Activated CD8-positive, alpha-beta memory T cell treated with anti-CD3 and anti-CD28 coated beads for 24 hours (primary cell): ENCODE measurements at regions not wholly inside any gene's neighbourhood (a gene's known extent, or its start where the extent isn't known, plus 50 kb on each side); places are given as distances from the start of the nearest gene placed in this dataset.

ENCODE experiments used
- DNase-seq: peaks from one replicate; pipeline ENCODE4 v3.0.0-alpha.2; 2020

GRCh38 chr11:82676483-82677094, 57.1 kb downstream of the FAM181B start:
- DNase-seq = no peak

DNA sequence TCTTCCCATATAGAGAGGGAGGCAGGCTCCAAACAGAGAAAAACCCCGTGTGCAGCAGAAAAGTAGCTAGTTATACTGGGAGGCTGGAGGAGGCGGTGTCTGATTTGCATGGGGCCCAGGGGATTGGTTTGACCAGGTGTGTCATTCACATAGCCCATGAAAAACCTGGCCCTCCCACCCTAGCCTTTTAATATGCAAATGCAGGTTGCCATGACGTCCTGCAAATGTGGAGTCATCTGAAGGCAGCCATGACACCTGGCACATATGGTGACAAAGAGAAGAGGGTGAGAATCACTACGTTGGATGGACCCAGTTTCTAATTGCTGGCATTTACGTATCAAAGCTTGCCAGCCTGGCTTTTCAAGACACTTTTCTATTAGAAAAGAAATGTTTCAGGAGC, 57.8 kb downstream of the FAM181B start:
- no peak for DNase-seq

GRCh38 chr11:82673631-82674030, 60.0 kb downstream of the FAM181B start:
- DNase-seq = no peak

GRCh38 chr11:82671451-82671850, 62.2 kb downstream of the FAM181B start:
- no peak for DNase-seq

GRCh38 chr11:82663535-82663934, 70.1 kb downstream of the FAM181B start:
- DNase-seq = no peak

DNA sequence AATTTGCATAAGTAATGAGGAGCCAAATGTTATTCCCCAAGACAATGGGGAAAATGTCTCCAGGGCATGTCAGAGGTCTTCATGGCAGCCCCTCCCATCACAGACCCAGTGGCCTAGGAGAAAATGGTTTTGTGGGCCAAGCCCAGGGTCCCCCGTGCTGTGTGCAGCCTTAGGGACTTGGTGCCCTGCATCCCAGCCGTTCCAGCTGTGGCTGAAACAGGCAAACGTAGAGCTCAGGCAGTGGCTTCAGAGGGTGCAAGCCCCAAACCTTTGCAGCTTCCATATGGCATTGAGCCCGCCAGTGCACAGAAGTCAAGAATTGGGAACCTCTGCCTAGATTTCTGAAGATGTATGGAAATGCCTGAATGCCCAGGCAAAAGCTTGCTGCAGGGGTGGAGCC, 79.9 kb downstream of the FAM181B start:
- no peak for DNase-seq

DNA sequence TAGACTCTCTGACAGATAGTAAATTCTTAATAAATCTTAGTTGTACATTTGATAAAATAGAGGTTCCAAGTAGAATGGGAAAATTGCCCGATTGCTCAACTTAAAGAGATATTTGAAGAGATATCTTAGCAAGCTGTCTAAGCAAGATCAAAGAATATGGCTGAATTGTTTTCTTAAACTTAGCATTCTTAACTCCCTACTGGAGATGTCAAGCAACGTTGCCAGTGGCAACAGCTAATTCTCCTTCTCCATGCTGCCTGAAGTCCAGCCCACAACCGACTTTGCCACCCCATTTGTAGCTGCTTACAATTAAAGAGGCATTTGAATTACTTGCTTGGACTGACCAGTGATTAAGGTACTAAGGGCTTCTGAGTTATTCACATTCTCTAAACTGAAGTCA, 94.4 kb downstream of the FAM181B start:
- DNase-seq = no peak

DNA sequence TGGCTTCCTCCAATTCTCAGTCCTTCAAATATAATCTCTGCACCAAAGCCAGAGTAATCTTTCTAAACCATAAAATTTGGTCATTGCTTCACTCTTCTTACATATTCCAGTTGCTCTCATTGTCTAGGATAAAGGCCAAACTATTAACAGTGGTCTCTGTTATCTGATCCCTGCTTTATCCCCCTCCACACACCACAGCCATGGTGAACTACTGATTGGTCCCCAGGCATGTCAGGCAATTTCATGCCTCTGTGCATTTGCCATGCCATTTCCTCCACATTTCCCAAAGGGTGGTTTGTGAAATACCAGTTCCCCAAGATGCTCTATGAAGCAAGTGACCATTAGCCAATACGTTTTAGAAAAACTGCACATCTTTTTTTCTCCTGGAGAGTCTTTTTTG, 97.0 kb downstream of the FAM181B start:
- no peak for DNase-seq

DNA sequence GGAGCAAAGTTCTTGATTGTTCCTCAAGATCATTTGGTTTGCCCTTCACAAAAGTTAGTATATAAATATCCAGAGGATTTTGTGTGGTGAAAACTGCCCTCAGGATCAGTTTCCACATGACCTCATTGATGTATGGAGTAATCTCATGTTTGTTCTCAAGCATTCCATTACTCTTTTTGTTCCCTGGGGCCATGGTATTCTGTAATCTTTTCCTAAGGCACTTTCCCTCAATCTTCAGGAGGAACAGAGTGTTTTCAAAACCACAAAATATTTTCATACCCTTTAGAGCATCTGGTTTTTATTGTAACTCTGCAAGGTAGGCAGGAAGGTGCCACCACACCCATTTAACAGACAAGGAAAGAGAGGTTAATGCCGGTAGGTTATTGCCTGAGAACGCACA, 99.6 kb downstream of the FAM181B start:
- DNase-seq = no peak

- DNase-seq = no peak
These were observed 101.7 kb downstream of the FAM181B start for GRCh38 chr11:82631722-82632630.

- no peak for DNase-seq
These were observed 123.0 kb downstream of the FAM181B start for GRCh38 chr11:82610671-82611070.

DNA sequence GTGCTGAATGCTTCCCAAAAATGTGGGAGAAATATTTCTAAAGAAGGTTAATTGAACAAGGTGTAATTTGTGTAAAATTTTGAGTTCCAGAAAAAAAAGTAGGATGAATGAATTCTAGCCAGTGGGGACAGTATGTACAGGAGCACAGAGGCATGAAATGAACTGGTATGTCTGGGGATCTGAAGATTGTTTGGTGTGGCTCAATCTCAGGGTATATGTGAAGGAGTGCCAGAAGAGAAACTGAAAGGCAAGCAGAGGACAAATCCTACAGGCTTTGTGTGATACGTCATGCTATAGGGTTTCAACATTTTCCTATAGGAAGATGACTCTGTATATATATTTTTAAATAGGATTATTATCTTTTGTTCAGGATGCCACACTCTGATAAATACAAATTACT, 126.9 kb downstream of the FAM181B start:
- no peak for DNase-seq

DNA sequence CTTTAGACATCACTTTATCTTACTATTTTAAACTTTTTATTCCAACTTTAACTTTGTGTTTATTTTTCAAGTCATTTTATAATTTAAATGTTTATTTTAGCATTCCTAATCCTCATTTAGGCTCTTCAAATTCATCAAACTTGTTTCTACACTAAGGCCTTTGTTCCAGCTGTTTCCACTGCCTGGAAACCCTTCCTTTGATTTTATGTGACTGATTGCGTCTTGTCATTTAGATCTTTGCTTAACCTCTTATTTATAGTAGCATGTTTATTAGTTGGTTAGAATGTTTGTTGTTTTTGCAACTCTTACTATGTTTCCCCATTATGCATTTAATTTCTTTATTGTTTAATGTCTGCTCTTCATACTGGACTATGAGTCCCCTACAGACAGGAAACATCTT, 132.0 kb downstream of the FAM181B start:
- no peak for DNase-seq

- no peak for DNase-seq
These were observed 133.8 kb downstream of the FAM181B start for GRCh38 chr11:82599836-82600235.

DNA sequence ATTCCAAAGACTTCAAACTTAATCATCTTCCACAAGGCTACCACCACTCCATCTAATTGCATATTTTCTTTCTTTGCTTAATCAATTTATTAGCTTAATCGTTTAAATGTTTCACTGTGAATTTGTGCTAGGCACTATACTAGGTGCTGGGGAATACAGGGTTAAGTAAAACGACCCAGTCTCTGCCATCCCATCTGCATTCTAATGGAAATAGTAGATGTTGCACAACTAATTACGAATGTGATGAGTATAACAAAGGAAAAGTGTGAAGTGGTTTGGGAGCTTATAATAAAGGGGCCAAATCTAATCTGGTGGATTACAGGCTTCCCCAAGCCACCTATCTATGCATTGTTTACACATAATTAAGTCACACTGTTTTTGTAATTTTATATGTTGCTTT, 147.1 kb downstream of the FAM181B start:
- no peak for DNase-seq

DNA sequence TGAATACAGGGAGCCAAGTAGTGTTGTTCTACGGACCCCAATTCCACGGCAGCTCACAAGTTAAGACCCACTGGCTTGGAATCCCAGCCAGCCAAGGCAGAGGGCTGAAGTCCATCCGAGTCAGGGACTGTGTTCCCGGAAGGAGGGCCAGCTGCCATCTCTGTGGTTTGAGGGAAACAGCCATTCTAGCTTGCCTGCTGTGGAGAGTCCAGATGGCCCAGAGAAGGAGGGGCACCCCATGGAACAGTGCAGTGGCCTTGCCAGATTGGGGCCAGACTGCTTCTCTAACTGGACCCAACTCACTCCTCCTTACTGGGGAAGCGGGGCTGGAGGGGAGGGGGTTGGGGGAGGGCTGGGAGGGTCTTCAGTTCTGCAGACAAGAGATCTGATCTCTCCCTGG, 156.4 kb downstream of the FAM181B start:
- DNase-seq = no peak

DNA sequence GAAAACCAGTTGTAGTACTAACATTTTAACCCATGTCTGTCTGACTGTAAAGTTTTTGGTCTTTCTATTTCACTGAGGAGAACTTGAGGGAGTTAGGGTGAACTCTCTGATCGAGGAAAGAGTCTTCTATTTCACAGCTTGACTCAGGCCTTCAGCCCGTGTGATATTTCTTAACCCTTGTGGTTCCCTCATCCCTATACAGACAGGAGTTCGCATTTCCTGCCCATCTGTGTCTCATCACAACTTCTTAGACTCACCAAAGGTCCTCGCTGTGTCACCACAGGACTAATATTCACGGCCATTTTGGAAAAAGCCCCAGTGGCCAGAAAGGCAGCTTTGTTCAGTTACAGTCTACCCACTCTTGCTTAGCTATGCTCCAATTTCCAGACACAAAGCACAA, 172.8 kb downstream of the FAM181B start:
- DNase-seq = no peak

DNA sequence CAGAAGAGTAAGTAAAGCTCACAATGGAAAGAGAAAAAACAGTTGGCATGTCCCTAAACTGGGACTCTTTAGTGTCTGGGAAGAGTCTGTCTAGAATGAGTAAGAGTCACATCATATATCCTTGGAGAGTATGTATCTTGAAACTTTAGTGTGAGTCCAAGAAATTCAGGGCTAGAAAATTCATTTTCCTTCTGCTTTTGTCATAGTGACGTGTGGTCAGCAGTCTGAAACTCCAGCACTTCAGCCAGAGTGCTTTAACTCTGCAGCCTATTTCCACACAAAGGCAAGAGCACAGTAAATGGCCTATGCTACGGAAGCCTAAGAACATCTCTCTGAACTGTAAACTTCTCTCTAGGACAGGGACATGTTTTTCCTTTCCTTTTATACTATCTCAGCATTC, 174.1 kb downstream of the FAM181B start:
- no peak for DNase-seq

DNA sequence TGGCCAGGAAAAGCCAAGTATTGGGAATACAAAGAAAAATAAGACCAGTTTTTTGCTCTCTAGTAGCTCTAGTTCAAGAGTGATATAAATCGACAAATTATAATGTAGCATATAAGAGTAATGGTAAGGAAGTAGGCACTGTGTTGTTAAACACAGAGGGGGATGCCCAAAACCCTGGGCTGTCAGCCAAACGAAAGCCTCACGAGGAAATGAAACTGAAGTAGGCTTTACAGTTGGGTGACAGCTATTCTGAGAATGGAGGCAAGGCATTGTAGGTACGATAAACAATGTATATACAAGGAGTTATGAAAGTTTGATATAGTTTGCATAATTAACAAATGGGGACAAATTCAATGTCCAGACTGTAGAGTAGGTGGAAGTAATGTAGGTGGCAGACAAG, 176.4 kb downstream of the FAM181B start:
- DNase-seq = no peak

- DNase-seq = no peak
These were observed 177.5 kb downstream of the FAM181B start for GRCh38 chr11:82556210-82556609.

DNA sequence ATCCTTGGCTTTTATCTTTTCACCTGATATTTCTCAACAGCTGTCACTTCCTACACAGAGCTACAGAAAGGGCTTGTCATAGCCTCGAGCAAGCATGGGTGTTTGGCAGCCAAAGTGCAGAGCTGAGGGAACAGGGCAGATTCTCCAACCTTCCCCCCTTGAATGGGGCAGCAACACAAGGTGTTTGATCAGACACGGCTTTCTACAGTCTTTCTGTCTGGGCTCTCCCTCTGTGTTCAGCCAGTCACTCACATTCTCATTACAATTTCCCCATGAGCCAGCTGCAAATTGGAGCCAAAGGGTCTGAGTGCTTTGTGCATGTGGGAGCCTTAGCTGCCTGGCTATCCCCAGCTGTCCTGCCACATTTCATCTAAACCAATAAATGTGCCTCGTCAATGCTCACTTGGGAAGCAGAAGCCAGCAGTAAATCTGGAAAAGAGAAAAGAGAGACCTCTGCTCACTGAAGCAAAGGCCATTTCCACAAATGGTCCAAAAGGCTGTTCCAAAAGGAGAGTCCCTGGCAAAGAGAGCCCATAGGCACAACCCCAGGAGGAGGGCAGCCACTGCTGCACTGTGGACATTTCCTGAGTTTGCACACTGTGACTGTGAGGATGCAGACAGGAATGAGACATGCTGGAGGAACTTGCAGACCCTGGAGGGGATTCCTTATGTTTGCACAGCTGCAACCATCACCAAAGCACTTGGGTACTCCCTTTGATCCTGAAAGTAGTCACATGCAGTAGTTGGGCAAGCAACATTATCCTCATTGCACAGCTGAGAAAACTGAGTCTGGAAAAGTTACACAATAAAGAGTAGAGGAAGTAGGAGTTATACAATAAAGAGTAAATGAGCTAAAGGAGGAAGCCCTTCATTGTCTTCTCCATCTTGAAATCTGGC, 186.8 kb downstream of the FAM181B start:
- no peak for DNase-seq

DNA sequence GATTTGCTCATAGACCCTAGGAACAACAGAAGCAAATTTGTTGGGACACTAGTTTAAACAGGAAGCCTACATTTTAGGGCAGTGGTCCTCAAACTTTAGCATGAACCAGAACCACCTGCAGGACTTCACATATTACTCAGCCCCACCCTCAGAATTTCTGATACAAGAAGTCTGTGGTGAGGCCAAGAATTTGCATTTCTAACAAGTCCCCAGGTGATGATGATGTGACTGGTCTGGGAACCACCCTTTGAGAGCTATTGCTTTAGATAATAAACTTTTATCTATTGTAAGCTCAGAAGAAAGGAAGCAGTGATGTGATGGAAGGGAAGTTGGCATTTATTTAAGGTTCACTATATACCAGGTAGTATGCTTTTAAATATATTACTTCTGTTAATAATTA, 194.0 kb downstream of the FAM181B start:
- no peak for DNase-seq

DNA sequence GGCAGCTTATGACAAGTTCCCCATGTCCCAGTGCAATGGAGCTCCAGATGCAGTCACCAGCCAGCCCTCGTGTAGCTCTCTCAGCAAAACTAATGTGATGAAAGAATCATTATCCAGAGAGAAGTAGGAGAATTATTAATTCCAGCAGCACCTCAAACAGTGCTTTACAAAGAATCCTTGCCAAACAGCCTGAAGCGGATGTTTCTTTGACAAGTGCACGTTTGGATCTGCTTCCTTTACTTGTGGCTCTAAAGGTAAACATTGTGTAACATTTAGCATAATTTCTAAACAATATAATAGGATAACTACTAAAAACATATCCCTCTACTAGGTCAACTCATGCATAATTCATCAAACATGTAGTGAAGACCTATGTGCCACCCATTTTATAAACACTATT, 197.0 kb downstream of the FAM181B start:
- no peak for DNase-seq
